T-helper 17 cell (primary cell): ENCODE measurements at regions not wholly inside any gene's neighbourhood (a gene's known extent, or its start where the extent isn't known, plus 50 kb on each side); places are given as distances from the start of the nearest gene placed in this dataset.

ENCODE experiments used
- ATAC-seq: fragments of 150-1000 bp; cut with Tn5 transposase; 2 replicates; pipeline ENCODE4 v1.10.0; 2021; ENCODE audit warnings: mild to moderate bottlenecking, moderate library complexity
- DNase-seq, 3 donors: peaks; one replicate each; pipeline versions ENCODE4 v3.0.0 to v3.0.0-alpha.2; 2020 to 2021
- H3K9me3 ChIP-seq: one replicate; pipeline ENCODE4 v1.7.0; 2013; ENCODE audit warnings: low read length, mild to moderate bottlenecking; ENCODE audit not compliant: control insufficient read depth, poor library complexity, severe bottlenecking
- H3K27ac Mint-ChIP-seq: one replicate; pipeline ENCODE4 v1.8.0; 2022; ENCODE audit warnings: mild to moderate bottlenecking, moderate library complexity, mixed read lengths
- H3K27me3 Mint-ChIP-seq: one replicate; pipeline ENCODE4 v1.8.0; 2022; ENCODE audit warnings: mixed read lengths
- H3K36me3 Mint-ChIP-seq: one replicate; pipeline ENCODE4 v1.8.0; 2022; ENCODE audit warnings: low read depth, mixed read lengths
- H3K4me1 Mint-ChIP-seq: one replicate; pipeline ENCODE4 v1.8.0; 2022; ENCODE audit warnings: mild to moderate bottlenecking, mixed read lengths
- H3K4me3 Mint-ChIP-seq: one replicate; pipeline ENCODE4 v1.8.0; 2022; ENCODE audit warnings: mild to moderate bottlenecking, moderate library complexity, mixed read lengths

- Mint-ChIP-seq H3K4me1 (peaks cover 4% of the 10 kb centered on the region), H3K4me3 (no peak overlapping the region), H3K27me3 (peaks cover 51% of the 10 kb centered on the region), H3K27ac (no peak overlapping the region), H3K36me3 (no peaks in the 10 kb centered on the region)
- ATAC-seq (no peak), DNase-seq (no peak)
- peaks cover 2% of the 10 kb centered on the region for H3K9me3 ChIP-seq
These were observed 83.2 kb upstream of the DIO3 start for GRCh38 chr14:101478096-101478495.

- H3K36me3 Mint-ChIP-seq, result no peaks in the 10 kb centered on the region
- DNase-seq, result no peak
- H3K27me3 Mint-ChIP-seq, result peaks cover 45% of the 10 kb centered on the region
These were observed 82.4 kb upstream of the DIO3 start for GRCh38 chr14:101478796-101479410.

GRCh38 chr14:101480022-101480746 is 81.1 kb upstream of the DIO3 start:
- Mint-ChIP-seq H3K36me3 (no peaks in the 10 kb centered on the region), H3K4me3 (no peak overlapping the region), H3K27me3 (peaks cover 34% of the 10 kb centered on the region), H3K4me1 (peaks cover 4% of the 10 kb centered on the region), H3K27ac (no peak overlapping the region)
- ATAC-seq (no peak), DNase-seq (peak in 1 of 3 donors; percentile 1)
- H3K9me3 ChIP-seq, result peaks cover 2% of the 10 kb centered on the region

More at GRCh38 chr14:101478796-101479410, 82.4 kb upstream of the DIO3 start:
- Mint-ChIP-seq H3K4me1 (peaks cover 4% of the 10 kb centered on the region), H3K27ac (no peak overlapping the region), H3K4me3 (no peak overlapping the region)
- ATAC-seq, result no peak
- H3K9me3 ChIP-seq, result peaks cover 2% of the 10 kb centered on the region

- ATAC-seq (no peak), DNase-seq (peak in 1 of 3 donors; percentile 1)
- no peak overlapping the region for H3K27ac Mint-ChIP-seq
- H3K4me1 Mint-ChIP-seq, result peaks cover 4% of the 10 kb centered on the region
- H3K36me3 Mint-ChIP-seq, result no peaks in the 10 kb centered on the region
- peaks cover 2% of the 10 kb centered on the region for H3K9me3 ChIP-seq
- H3K27me3 Mint-ChIP-seq, result peaks cover 27% of the 10 kb centered on the region
- no peak overlapping the region for H3K4me3 Mint-ChIP-seq
These were observed 80.4 kb upstream of the DIO3 start for GRCh38 chr14:101480747-101481530.

- ATAC-seq (no peak), DNase-seq (peak in 1 of 3 donors; percentile 1)
- Mint-ChIP-seq H3K4me3 (no peak overlapping the region), H3K27me3 (peaks cover 21% of the 10 kb centered on the region), H3K27ac (no peak overlapping the region), H3K36me3 (no peaks in the 10 kb centered on the region), H3K4me1 (peaks cover 2% of the 10 kb centered on the region)
- H3K9me3 ChIP-seq, result peaks cover 2% of the 10 kb centered on the region
These were observed 79.7 kb upstream of the DIO3 start for GRCh38 chr14:101481557-101481956.

- Mint-ChIP-seq H3K27me3 (peaks cover 16% of the 10 kb centered on the region), H3K36me3 (no peaks in the 10 kb centered on the region), H3K27ac (no peak overlapping the region), H3K4me3 (no peak overlapping the region), H3K4me1 (no peaks in the 10 kb centered on the region)
- no peak for ATAC-seq
- DNase-seq, result no peak
- peaks cover 2% of the 10 kb centered on the region for H3K9me3 ChIP-seq
These were observed 79.2 kb upstream of the DIO3 start for GRCh38 chr14:101482066-101482465.

GRCh38 chr14:101483829-101484228 is 77.5 kb upstream of the DIO3 start:
- ATAC-seq (no peak), DNase-seq (no peak)
- Mint-ChIP-seq H3K4me1 (no peaks in the 10 kb centered on the region), H3K27me3 (peaks cover 12% of the 10 kb centered on the region), H3K4me3 (no peak overlapping the region), H3K27ac (no peak overlapping the region), H3K36me3 (no peaks in the 10 kb centered on the region)
- H3K9me3 ChIP-seq, result peaks cover 2% of the 10 kb centered on the region

- Mint-ChIP-seq H3K27me3 (peaks cover 16% of the 10 kb centered on the region), H3K36me3 (no peaks in the 10 kb centered on the region), H3K4me1 (no peaks in the 10 kb centered on the region), H3K4me3 (no peak overlapping the region), H3K27ac (no peak overlapping the region)
- ATAC-seq, result no peak
- DNase-seq, result no peak
- H3K9me3 ChIP-seq, result no peaks in the 10 kb centered on the region
These were observed 72.1 kb upstream of the DIO3 start for GRCh38 chr14:101489092-101489760.

GRCh38 chr14:101490771-101491170 is 70.5 kb upstream of the DIO3 start:
- H3K36me3 Mint-ChIP-seq, result no peaks in the 10 kb centered on the region
- H3K27me3 Mint-ChIP-seq, result peaks cover 22% of the 10 kb centered on the region
- ATAC-seq (no peak), DNase-seq (no peak)
- H3K27ac Mint-ChIP-seq, result no peak overlapping the region
- no peak overlapping the region for H3K4me3 Mint-ChIP-seq
- no peaks in the 10 kb centered on the region for H3K9me3 ChIP-seq
- H3K4me1 Mint-ChIP-seq, result no peaks in the 10 kb centered on the region

- H3K4me3 Mint-ChIP-seq, result no peak overlapping the region
These were observed 69.5 kb upstream of the DIO3 start for GRCh38 chr14:101491841-101492240.

GRCh38 chr14:101492716-101493115 is 68.6 kb upstream of the DIO3 start:
- no peaks in the 10 kb centered on the region for H3K4me1 Mint-ChIP-seq
- H3K4me3 Mint-ChIP-seq, result no peak overlapping the region
- H3K27me3 Mint-ChIP-seq, result peaks cover 31% of the 10 kb centered on the region
- H3K27ac Mint-ChIP-seq, result no peak overlapping the region
- DNase-seq (peak in 1 of 3 donors; percentile 3), ATAC-seq (no peak)
- no peaks in the 10 kb centered on the region for H3K9me3 ChIP-seq
- no peaks in the 10 kb centered on the region for H3K36me3 Mint-ChIP-seq

More at GRCh38 chr14:101491841-101492240, 69.5 kb upstream of the DIO3 start:
- Mint-ChIP-seq H3K36me3 (no peaks in the 10 kb centered on the region), H3K27me3 (peaks cover 25% of the 10 kb centered on the region), H3K4me1 (no peaks in the 10 kb centered on the region), H3K27ac (no peak overlapping the region)
- ATAC-seq, result no peak
- no peaks in the 10 kb centered on the region for H3K9me3 ChIP-seq
- DNase-seq, result no peak

GRCh38 chr14:101494826-101495225 is 66.5 kb upstream of the DIO3 start:
- ATAC-seq (no peak), DNase-seq (no peak)
- Mint-ChIP-seq H3K27me3 (peaks cover 38% of the 10 kb centered on the region), H3K4me1 (no peaks in the 10 kb centered on the region), H3K4me3 (no peak overlapping the region), H3K27ac (no peak overlapping the region), H3K36me3 (no peaks in the 10 kb centered on the region)
- no peaks in the 10 kb centered on the region for H3K9me3 ChIP-seq

- no peaks in the 10 kb centered on the region for H3K9me3 ChIP-seq
- H3K36me3 Mint-ChIP-seq, result no peaks in the 10 kb centered on the region
- DNase-seq (no peak), ATAC-seq (no peak)
- H3K27me3 Mint-ChIP-seq, result peaks cover 41% of the 10 kb centered on the region
- H3K27ac Mint-ChIP-seq, result no peak overlapping the region
- no peaks in the 10 kb centered on the region for H3K4me1 Mint-ChIP-seq
- no peak overlapping the region for H3K4me3 Mint-ChIP-seq
These were observed 66.0 kb upstream of the DIO3 start for GRCh38 chr14:101495284-101495683.
